WTC11 (cell line): ENCODE measurements at regions not wholly inside any gene's neighbourhood (a gene's known extent, or its start where the extent isn't known, plus 50 kb on each side); places are given as distances from the start of the nearest gene placed in this dataset.

Experiments used
- ATAC-seq: fragments of 200-7000 bp; cut with Tn5 transposase; 2 replicates; pipeline ENCODE4 v1.10.0; 2021; ENCODE audit warnings: mild to moderate bottlenecking, moderate library complexity
- CTCF ChIA-PET: fragments of 300-600 bp; sonication (Branson Sonifier 250); formaldehyde crosslinking; loops from one replicate; lab custom pipeline; 2021; ENCODE audit warnings: antibody characterized with exemption; lab: Charles Lee
- POLR2A ChIA-PET: fragments of 350-600 bp; sonication (Branson Sonifier 250); formaldehyde crosslinking; loops from one replicate; lab custom pipeline; 2021; ENCODE audit warnings: antibody characterized with exemption; lab: Charles Lee
- DNase-seq: peaks from one replicate; pipeline ENCODE4 v3.0.0; 2021; ENCODE audit warnings: low spot score
- H3K27ac Mint-ChIP-seq: 2 replicates; pipeline ENCODE4 v1.8.0; 2021; ENCODE audit warnings: mixed read lengths
- H3K27me3 Mint-ChIP-seq: 2 replicates; pipeline ENCODE4 v1.8.0; 2021; ENCODE audit warnings: low read depth, mild to moderate bottlenecking, moderate library complexity, mixed read lengths
- H3K36me3 Mint-ChIP-seq: 2 replicates; pipeline ENCODE4 v1.8.0; 2021; ENCODE audit warnings: mixed read lengths
- H3K4me1 Mint-ChIP-seq: 2 replicates; pipeline ENCODE4 v1.8.0; 2022; ENCODE audit warnings: mixed read lengths
- H3K4me3 Mint-ChIP-seq: 2 replicates; pipeline ENCODE4 v1.8.0; 2021; ENCODE audit warnings: mild to moderate bottlenecking, moderate library complexity, mixed read lengths
- H3K9me3 Mint-ChIP-seq: 2 replicates; pipeline ENCODE4 v1.8.0; 2021; ENCODE audit warnings: mixed read lengths
- AR ChIP-seq: fragments of 250-450 bp; sonication (Bioruptor Pico); IDR thresholded peaks from 2 replicates; pipeline ENCODE4 v1.9.0; 2021; ENCODE audit warnings: mild to moderate bottlenecking
- ATF3 ChIP-seq: sonication (generic); formaldehyde crosslinking; conservative IDR thresholded peaks from 2 replicates; pipeline ENCODE4 v1.8.1; 2022; ENCODE audit warnings: mild to moderate bottlenecking, missing genetic modification reagents
- CDX4 ChIP-seq: fragments of 250-450 bp; sonication (Bioruptor Pico); IDR thresholded peaks from 2 replicates; pipeline ENCODE4 v1.9.0; 2021; ENCODE audit warnings: moderate library complexity, mild to moderate bottlenecking, inconsistent platforms, borderline replicate concordance
- CTCF ChIP-seq: fragments of 200-600 bp; IDR thresholded peaks from 2 replicates; pipeline ENCODE4 v1.8.0; 2022; ENCODE audit warnings: antibody characterized with exemption
- E2F1 ChIP-seq: sonication (generic); formaldehyde crosslinking; IDR thresholded peaks from 2 replicates; pipeline ENCODE4 v1.8.0; 2022; ENCODE audit warnings: mild to moderate bottlenecking, missing genetic modification reagents
- ELF4 ChIP-seq: sonication (generic); formaldehyde crosslinking; IDR thresholded peaks from 2 replicates; pipeline ENCODE4 v1.8.1; 2022; ENCODE audit warnings: low read depth, mild to moderate bottlenecking, moderate library complexity, missing genetic modification reagents
- ESRRA ChIP-seq: sonication (generic); formaldehyde crosslinking; IDR thresholded peaks from 2 replicates; pipeline ENCODE4 v1.8.1; 2022; ENCODE audit warnings: mild to moderate bottlenecking, missing genetic modification reagents, borderline replicate concordance
- FOXJ3 ChIP-seq: sonication (generic); formaldehyde crosslinking; IDR thresholded peaks from 2 replicates; pipeline ENCODE4 v1.9.0; 2021; ENCODE audit warnings: missing genetic modification reagents, mild to moderate bottlenecking, borderline replicate concordance
- HMGXB4 ChIP-seq: sonication (generic); formaldehyde crosslinking; IDR thresholded peaks from 2 replicates; pipeline ENCODE4 v1.8.1; 2023; ENCODE audit warnings: mild to moderate bottlenecking, moderate library complexity, missing genetic modification reagents
- JUN ChIP-seq: sonication (generic); formaldehyde crosslinking; IDR thresholded peaks from 2 replicates; pipeline ENCODE4 v1.8.0; 2023; ENCODE audit warnings: mild to moderate bottlenecking, missing genetic modification reagents
- MAX ChIP-seq: sonication (generic); formaldehyde crosslinking; IDR thresholded peaks from 2 replicates; pipeline ENCODE4 v1.8.0; 2022; ENCODE audit warnings: mild to moderate bottlenecking, missing genetic modification reagents
- NR1H2 ChIP-seq: sonication (generic); formaldehyde crosslinking; IDR thresholded peaks from 2 replicates; pipeline ENCODE4 v1.9.0; 2021; ENCODE audit warnings: mild to moderate bottlenecking, moderate library complexity, missing genetic modification reagents
- PRDM15 ChIP-seq: sonication (generic); formaldehyde crosslinking; IDR thresholded peaks from 2 replicates; pipeline ENCODE4 v1.8.0; 2022; ENCODE audit warnings: missing genetic modification reagents
- RORB ChIP-seq: fragments of 250-450 bp; sonication (Bioruptor Pico); IDR thresholded peaks from 2 replicates; pipeline ENCODE4 v1.9.0; 2021; ENCODE audit warnings: mild to moderate bottlenecking
- SMAD3 ChIP-seq: sonication (generic); formaldehyde crosslinking; IDR thresholded peaks from 2 replicates; pipeline ENCODE4 v1.8.0; 2022; ENCODE audit warnings: missing genetic modification reagents, mild to moderate bottlenecking, borderline replicate concordance
- ZNF232 ChIP-seq: sonication (generic); formaldehyde crosslinking; IDR thresholded peaks from 2 replicates; pipeline ENCODE4 v1.8.0; 2022; ENCODE audit warnings: mild to moderate bottlenecking, missing genetic modification reagents
- ZNF317 ChIP-seq: sonication (generic); formaldehyde crosslinking; IDR thresholded peaks from 2 replicates; pipeline ENCODE4 v1.8.1; 2023; ENCODE audit warnings: low read depth, mild to moderate bottlenecking, moderate library complexity, missing genetic modification reagents, borderline replicate concordance
- ZNF512 ChIP-seq: sonication (generic); formaldehyde crosslinking; IDR thresholded peaks from 2 replicates; pipeline ENCODE4 v1.8.1; 2022; ENCODE audit warnings: missing genetic modification reagents, borderline replicate concordance

- CTCF ChIA-PET = no interaction called here
- ATAC-seq = no peak
- Mint-ChIP-seq H3K36me3 (peaks cover 8% of the 10 kb centered on the region), H3K4me3 (no peak overlapping the region), H3K4me1 (peaks cover 19% of the 10 kb centered on the region)
- TF ChIP-seq ZNF317 (CRISPR knock-in tag) (no peak), ESRRA (no peak), AR (CRISPR knock-in tag) (no peak), RORB (CRISPR knock-in tag) (no peak), CDX4 (CRISPR knock-in tag) (no peak), MAX (CRISPR knock-in tag) (no peak), ZNF232 (CRISPR knock-in tag) (no peak), SMAD3 (CRISPR knock-in tag) (no peak), ATF3 (CRISPR knock-in tag) (no peak), ZNF512 (no peak), FOXJ3 (CRISPR knock-in tag) (no peak), HMGXB4 (CRISPR knock-in tag) (no peak), ELF4 (CRISPR knock-in tag) (no peak), PRDM15 (CRISPR knock-in tag) (no peak), E2F1 (CRISPR knock-in tag) (no peak), JUN (CRISPR knock-in tag) (no peak), CTCF (no peak), NR1H2 (CRISPR knock-in tag) (no peak)
- TF ChIP-seq, all 79 proteins: peak for 0
- H3K9me3 Mint-ChIP-seq = peaks cover 13% of the 10 kb centered on the region
- no peak for DNase-seq
- H3K27me3 Mint-ChIP-seq = no peaks in the 10 kb centered on the region; the same call in none of the 2 replicates
- POLR2A ChIA-PET = no interaction called here
- no peak overlapping the region for H3K27ac Mint-ChIP-seq
Observed at GRCh38 chr11:70508231-70508480, 109.8 kb downstream of the CTTN start.
